ENCODE measurements at regions not wholly inside any gene's neighbourhood (a gene's known extent, or its start where the extent isn't known, plus 50 kb on each side); places are given as distances from the start of the nearest gene placed in this dataset.

DNA sequence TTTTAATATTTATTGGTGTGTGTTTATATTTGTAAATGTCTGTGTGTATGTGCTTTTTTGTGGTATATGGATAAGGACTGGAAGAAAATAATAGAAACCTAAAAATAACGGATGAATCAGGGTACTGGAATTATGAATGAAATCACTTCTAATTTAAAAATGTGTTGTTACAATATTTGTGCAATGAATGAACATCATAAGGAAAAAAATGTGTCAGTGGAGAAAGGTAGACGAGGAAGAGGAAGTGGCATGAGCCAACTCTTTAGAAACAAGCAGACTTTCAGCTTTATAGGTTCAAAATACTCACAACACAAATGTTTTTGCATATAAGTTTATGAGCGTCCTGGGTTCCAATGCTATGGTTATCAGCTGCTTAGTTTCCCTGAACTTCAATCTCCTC is 59.4 kb downstream of the SOX2 start:
- DNase-seq (no peak), ATAC-seq (ENCODE audit: low read depth) (no peak)
- no peaks in the 10 kb centered on the region for H3K79me2 ChIP-seq (ENCODE audit: control insufficient read depth, insufficient read depth, low read length)
- Mint-ChIP-seq H3K9me3 (ENCODE audit: insufficient read depth) (no peaks in the 10 kb centered on the region), H3K4me1 (no peaks in the 10 kb centered on the region), H3K4me3 (no peak overlapping the region), H3K27ac (no peak overlapping the region), H3K27me3 (no peaks in the 10 kb centered on the region)
- H2AFZ ChIP-seq (ENCODE audit: insufficient read depth, low read depth, low read length, poor library complexity, severe bottlenecking), result no peak overlapping the region
- no peaks in the 10 kb centered on the region for H3K27me3 ChIP-seq (replicated peaks in 1 of 4; ENCODE audit: control extremely low read depth in 1 of 4, control insufficient read depth in 3 of 4, insufficient read depth in 4 of 4, low read length in 3 of 4)
- TF ChIP-seq EZH2 (IDR thresholded peaks at IDR 0.05; ENCODE audit: borderline replicate concordance, insufficient read depth, low read depth, low read length, poor library complexity, severe bottlenecking), result no peak
- TF ChIP-seq, protein P1, sequence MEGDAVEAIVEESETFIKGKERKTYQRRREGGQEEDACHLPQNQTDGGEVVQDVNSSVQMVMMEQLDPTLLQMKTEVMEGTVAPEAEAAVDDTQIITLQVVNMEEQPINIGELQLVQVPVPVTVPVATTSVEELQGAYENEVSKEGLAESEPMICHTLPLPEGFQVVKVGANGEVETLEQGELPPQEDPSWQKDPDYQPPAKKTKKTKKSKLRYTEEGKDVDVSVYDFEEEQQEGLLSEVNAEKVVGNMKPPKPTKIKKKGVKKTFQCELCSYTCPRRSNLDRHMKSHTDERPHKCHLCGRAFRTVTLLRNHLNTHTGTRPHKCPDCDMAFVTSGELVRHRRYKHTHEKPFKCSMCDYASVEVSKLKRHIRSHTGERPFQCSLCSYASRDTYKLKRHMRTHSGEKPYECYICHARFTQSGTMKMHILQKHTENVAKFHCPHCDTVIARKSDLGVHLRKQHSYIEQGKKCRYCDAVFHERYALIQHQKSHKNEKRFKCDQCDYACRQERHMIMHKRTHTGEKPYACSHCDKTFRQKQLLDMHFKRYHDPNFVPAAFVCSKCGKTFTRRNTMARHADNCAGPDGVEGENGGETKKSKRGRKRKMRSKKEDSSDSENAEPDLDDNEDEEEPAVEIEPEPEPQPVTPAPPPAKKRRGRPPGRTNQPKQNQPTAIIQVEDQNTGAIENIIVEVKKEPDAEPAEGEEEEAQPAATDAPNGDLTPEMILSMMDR (IDR thresholded peaks at IDR 0.05), result no peak
- no peaks in the 10 kb centered on the region for H4K20me1 ChIP-seq (ENCODE audit: control insufficient read depth, insufficient read depth, low read length, poor library complexity, severe bottlenecking)
- no peak overlapping the region for H3K27ac ChIP-seq (ENCODE audit: low read length in 2 of 2)
- H3K4me1 ChIP-seq (ENCODE audit: control insufficient read depth in 2 of 2, insufficient read depth in 2 of 2, low read length in 2 of 2), result no peaks in the 10 kb centered on the region
- H3K36me3 ChIP-seq (replicated peaks in 1 of 2; ENCODE audit: control extremely low read depth in 1 of 2, control insufficient read depth in 1 of 2, extremely low read depth in 1 of 2, insufficient read depth in 2 of 2, low read length in 1 of 2), result no peaks in the 10 kb centered on the region
- H3K4me3 ChIP-seq (ENCODE audit: control extremely low read depth in 1 of 5, extremely low read depth in 1 of 5, insufficient read depth in 1 of 5, low read depth in 2 of 5, low read length in 4 of 5), result no peak overlapping the region
- no peaks in the 10 kb centered on the region for H3K9me3 ChIP-seq (ENCODE audit: control extremely low read depth in 1 of 3, control insufficient read depth in 2 of 3, insufficient read depth in 1 of 3, low read length in 2 of 3)
- no peak overlapping the region for H3K9ac ChIP-seq (ENCODE audit: low read length)
- no peak overlapping the region for H3K4me2 ChIP-seq (replicated peaks; ENCODE audit: low read depth, low read length, poor library complexity, severe bottlenecking)
- POLR2A ChIA-PET, result no interaction called here
- CTCF ChIA-PET, result no interaction called here
- WGBS (ENCODE audit: insufficient coverage), result no CpG with 5 or more reads among the region's 3 CpGs
- intact Hi-C loops (cut with micrococcal nuclease), result no loop called here

DNA sequence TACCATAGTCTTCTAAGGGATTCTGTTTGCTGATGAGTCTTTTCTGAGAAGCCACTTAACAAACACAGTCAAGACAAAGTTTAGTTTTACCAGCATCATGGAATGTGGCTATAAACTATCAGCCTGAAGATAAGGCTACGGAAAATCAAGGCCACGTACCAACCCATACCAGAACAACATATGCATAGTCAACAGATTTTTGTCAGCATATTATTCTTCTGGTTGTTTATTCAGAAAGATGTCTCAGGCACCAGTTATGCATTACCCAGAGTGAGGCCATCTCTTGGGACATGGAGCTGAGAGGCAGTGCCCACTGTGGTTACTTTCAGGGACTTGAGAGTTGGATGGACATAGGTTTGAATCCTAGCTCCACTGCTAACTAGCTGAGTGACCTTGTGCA is 60.4 kb downstream of the SOX2 start:
- Histone ChIP-seq H3K27me3 (replicated peaks in 1 of 4; ENCODE audit: control extremely low read depth in 1 of 4, control insufficient read depth in 3 of 4, insufficient read depth in 4 of 4, low read length in 3 of 4) (no peaks in the 10 kb centered on the region), H3K36me3 (replicated peaks in 1 of 2; ENCODE audit: control extremely low read depth in 1 of 2, control insufficient read depth in 1 of 2, extremely low read depth in 1 of 2, insufficient read depth in 2 of 2, low read length in 1 of 2) (no peaks in the 10 kb centered on the region), H3K27ac (ENCODE audit: low read length in 2 of 2) (no peak overlapping the region), H3K4me1 (ENCODE audit: control insufficient read depth in 2 of 2, insufficient read depth in 2 of 2, low read length in 2 of 2) (no peaks in the 10 kb centered on the region), H3K79me2 (ENCODE audit: control insufficient read depth, insufficient read depth, low read length) (no peaks in the 10 kb centered on the region), H3K4me3 (ENCODE audit: control extremely low read depth in 1 of 5, extremely low read depth in 1 of 5, insufficient read depth in 1 of 5, low read depth in 2 of 5, low read length in 4 of 5) (no peak overlapping the region), H3K9ac (ENCODE audit: low read length) (no peak overlapping the region), H2AFZ (ENCODE audit: insufficient read depth, low read depth, low read length, poor library complexity, severe bottlenecking) (no peak overlapping the region), H3K4me2 (replicated peaks; ENCODE audit: low read depth, low read length, poor library complexity, severe bottlenecking) (no peak overlapping the region), H3K9me3 (ENCODE audit: control extremely low read depth in 1 of 3, control insufficient read depth in 2 of 3, insufficient read depth in 1 of 3, low read length in 2 of 3) (peaks cover 0 to 1% (median 0%) of the 10 kb centered on the region in 3 donors), H4K20me1 (ENCODE audit: control insufficient read depth, insufficient read depth, low read length, poor library complexity, severe bottlenecking) (no peaks in the 10 kb centered on the region)
- Mint-ChIP-seq H3K4me1 (no peaks in the 10 kb centered on the region), H3K9me3 (ENCODE audit: insufficient read depth) (no peaks in the 10 kb centered on the region), H3K4me3 (no peak overlapping the region), H3K27me3 (no peaks in the 10 kb centered on the region), H3K27ac (no peak overlapping the region)
- DNase-seq (no peak), ATAC-seq (ENCODE audit: low read depth) (no peak)
- TF ChIP-seq, protein P1 (IDR thresholded peaks at IDR 0.05), result no peak
- TF ChIP-seq EZH2 (IDR thresholded peaks at IDR 0.05; ENCODE audit: borderline replicate concordance, insufficient read depth, low read depth, low read length, poor library complexity, severe bottlenecking), result no peak
- WGBS (ENCODE audit: insufficient coverage), result 100% methylated on average over 1 of the region's 2 CpGs
- intact Hi-C loops (cut with micrococcal nuclease), result no loop called here
- CTCF ChIA-PET, result no interaction called here
- POLR2A ChIA-PET, result no interaction called here
